HL-60/S4 treated with phorbol 12-myristate 13-acetate at 8.2 ng/mL for 4 days and 3 days (cell line): ENCODE measurements at regions not wholly inside any gene's neighbourhood (a gene's known extent, or its start where the extent isn't known, plus 50 kb on each side); places are given as distances from the start of the nearest gene placed in this dataset.

Source experiments
- in situ Hi-C: fragments of 300-500 bp; cut with MboI; formaldehyde crosslinking; loops from 2 replicates; pipeline ENCODE4 v1.15.0; 2022; ENCODE audit warnings: low sequenced_read_pairs

- in situ Hi-C loops: no loop called here
Observed at GRCh38 chr5:61820836-61821235, 485.2 kb upstream of the KIF2A start.

GRCh38 chr5:61821561-61821960, 484.4 kb upstream of the KIF2A start:
- in situ Hi-C loops: no loop called here

GRCh38 chr5:61822584-61822983, 483.4 kb upstream of the KIF2A start:
- in situ Hi-C loops: no loop called here

- in situ Hi-C loops: no loop called here
Observed at GRCh38 chr5:61823065-61823464, 482.9 kb upstream of the KIF2A start.

- in situ Hi-C loops: no loop called here
Observed at GRCh38 chr5:61823781-61824180, 482.2 kb upstream of the KIF2A start.

GRCh38 chr5:61824396-61824795, 481.6 kb upstream of the KIF2A start:
- in situ Hi-C loops: no loop called here

GRCh38 chr5:61827445-61827975, 478.5 kb upstream of the KIF2A start:
- in situ Hi-C loops: no loop called here

GRCh38 chr5:61828856-61829255, 477.1 kb upstream of the KIF2A start:
- in situ Hi-C loops: no loop called here

- in situ Hi-C loops: no loop called here
Observed at GRCh38 chr5:61831736-61832135, 474.3 kb upstream of the KIF2A start.

GRCh38 chr5:61837788-61838187, 468.2 kb upstream of the KIF2A start:
- in situ Hi-C loops: no loop called here

- in situ Hi-C loops: no loop called here
Observed at GRCh38 chr5:61840361-61840760, 465.6 kb upstream of the KIF2A start.

- in situ Hi-C loops: no loop called here
Observed at GRCh38 chr5:61842840-61843239, 463.2 kb upstream of the KIF2A start.

- in situ Hi-C loops: no loop called here
Observed at GRCh38 chr5:61850696-61851095, 455.3 kb upstream of the KIF2A start.

- in situ Hi-C loops: no loop called here
Observed at GRCh38 chr5:61854531-61854930, 451.5 kb upstream of the KIF2A start.

- in situ Hi-C loops: no loop called here
Observed at GRCh38 chr5:61860978-61861377, 445.0 kb upstream of the KIF2A start.

- in situ Hi-C loops: no loop called here
Observed at GRCh38 chr5:61866930-61867329, 439.1 kb upstream of the KIF2A start.

- in situ Hi-C loops: no loop called here
Observed at GRCh38 chr5:61869333-61869732, 436.7 kb upstream of the KIF2A start.

GRCh38 chr5:61878471-61878870, 427.5 kb upstream of the KIF2A start:
- in situ Hi-C loops: no loop called here

- in situ Hi-C loops: no loop called here
Observed at GRCh38 chr5:61881821-61882487, 424.1 kb upstream of the KIF2A start.

GRCh38 chr5:61882901-61883500, 423.0 kb upstream of the KIF2A start:
- in situ Hi-C loops: no loop called here

GRCh38 chr5:61884252-61884855, 421.7 kb upstream of the KIF2A start:
- in situ Hi-C loops: no loop called here

- in situ Hi-C loops: no loop called here
Observed at GRCh38 chr5:61886214-61886613, 419.8 kb upstream of the KIF2A start.
